ENCODE measurements at regions not wholly inside any gene's neighbourhood (a gene's known extent, or its start where the extent isn't known, plus 50 kb on each side); places are given as distances from the start of the nearest gene placed in this dataset.

GRCh38 chr20:50293284-50294139, 102.9 kb downstream of the CEBPB start:
- peak overlapping the region; percentile 76 for H3K18ac ChIP-seq (ENCODE audit: low read length)
- peak overlapping the region; percentile 59 for H2BK12ac ChIP-seq (ENCODE audit: low read length)
- no peak overlapping the region for H2AFZ ChIP-seq (ENCODE audit: low read length)
- H4K91ac ChIP-seq (ENCODE audit: low read depth, low read length, poor library complexity) = no peak overlapping the region
- no peak overlapping the region for H3K14ac ChIP-seq (ENCODE audit: low read length)
- H3K9me3 ChIP-seq (replicated peaks in 1 of 2; ENCODE audit: control insufficient read depth in 2 of 2, insufficient read depth in 1 of 2, low read depth in 1 of 2, low read length in 2 of 2) = no peaks in the 10 kb centered on the region
- H3K27ac ChIP-seq (replicated peaks; ENCODE audit: low read length) = no peak overlapping the region
- no peak for DNase-seq (ENCODE audit: low spot score)
- H4K8ac ChIP-seq (ENCODE audit: low read depth, low read length) = no peak overlapping the region
- no CpG with 5 or more reads among the region's 21 CpGs for WGBS, 2 donors (ENCODE audit: extremely low coverage in 2 of 2, insufficient read length in 2 of 2, insufficient replicate concordance in 1 of 2)
- peaks cover 0 to 3% (median 0%) of the 10 kb centered on the region in 3 experiments for H3K27me3 ChIP-seq (ENCODE audit: control insufficient read depth in 3 of 3, insufficient read depth in 3 of 3, low read depth in 1 of 3, low read length in 3 of 3)
- H2AK5ac ChIP-seq (ENCODE audit: low read depth, low read length) = no peak overlapping the region
- no peak overlapping the region for H2BK120ac ChIP-seq (ENCODE audit: low read depth, low read length)
- H2BK15ac ChIP-seq (ENCODE audit: low read length) = peak overlapping the region; percentile 22
- no peak overlapping the region for H3K9ac ChIP-seq (ENCODE audit: low read depth, low read length, poor library complexity)
- no peaks in the 10 kb centered on the region for H3K36me3 ChIP-seq (replicated peaks in 1 of 2; ENCODE audit: control insufficient read depth in 2 of 2, insufficient read depth in 2 of 2, low read length in 2 of 2)
- H3K4me2 ChIP-seq (ENCODE audit: insufficient read depth, low read length, poor library complexity, severe bottlenecking) = no peak overlapping the region
- peak overlapping the region; percentile 10 for H2BK5ac ChIP-seq (ENCODE audit: low read length)
- no peak overlapping the region for H3K4ac ChIP-seq (ENCODE audit: low read length)
- peaks cover 5 to 6% of the 10 kb centered on the region in 2 donors for H3K4me1 ChIP-seq (ENCODE audit: control insufficient read depth in 2 of 2, insufficient read depth in 1 of 2, low read depth in 1 of 2, low read length in 2 of 2)
- H3K4me3 ChIP-seq (ENCODE audit: low read length in 2 of 2) = no peak overlapping the region
- H3K79me1 ChIP-seq (ENCODE audit: low read depth, low read length) = no peaks in the 10 kb centered on the region
- no peak overlapping the region for H3K23ac ChIP-seq (ENCODE audit: low read depth, low read length, poor library complexity)

- Histone ChIP-seq H2BK120ac (ENCODE audit: low read depth, low read length) (no peak overlapping the region), H4K91ac (ENCODE audit: low read depth, low read length, poor library complexity) (peak overlapping the region; percentile 42), H3K14ac (ENCODE audit: low read length) (no peak overlapping the region), H3K4me1 (ENCODE audit: control insufficient read depth in 2 of 2, insufficient read depth in 1 of 2, low read depth in 1 of 2, low read length in 2 of 2) (peaks cover 5 to 6% of the 10 kb centered on the region in 2 donors), H3K4me2 (ENCODE audit: insufficient read depth, low read length, poor library complexity, severe bottlenecking) (no peak overlapping the region), H3K9ac (ENCODE audit: low read depth, low read length, poor library complexity) (no peak overlapping the region), H3K79me1 (ENCODE audit: low read depth, low read length) (no peaks in the 10 kb centered on the region), H4K8ac (ENCODE audit: low read depth, low read length) (no peak overlapping the region), H3K23ac (ENCODE audit: low read depth, low read length, poor library complexity) (no peak overlapping the region), H3K27ac (replicated peaks; ENCODE audit: low read length) (no peak overlapping the region), H3K9me3 (replicated peaks in 1 of 2; ENCODE audit: control insufficient read depth in 2 of 2, insufficient read depth in 1 of 2, low read depth in 1 of 2, low read length in 2 of 2) (no peaks in the 10 kb centered on the region), H2BK12ac (ENCODE audit: low read length) (no peak overlapping the region), H3K36me3 (replicated peaks in 1 of 2; ENCODE audit: control insufficient read depth in 2 of 2, insufficient read depth in 2 of 2, low read length in 2 of 2) (no peaks in the 10 kb centered on the region), H2BK15ac (ENCODE audit: low read length) (no peak overlapping the region), H2BK5ac (ENCODE audit: low read length) (peak overlapping the region; percentile 10), H3K4me3 (ENCODE audit: low read length in 2 of 2) (no peak overlapping the region), H3K27me3 (ENCODE audit: control insufficient read depth in 3 of 3, insufficient read depth in 3 of 3, low read depth in 1 of 3, low read length in 3 of 3) (peaks cover 0 to 3% (median 0%) of the 10 kb centered on the region in 3 experiments), H3K18ac (ENCODE audit: low read length) (peak overlapping the region; percentile 73), H2AK5ac (ENCODE audit: low read depth, low read length) (peak overlapping the region; percentile 70), H2AFZ (ENCODE audit: low read length) (no peak overlapping the region), H3K4ac (ENCODE audit: low read length) (no peak overlapping the region)
- no CpG with 5 or more reads among the region's 18 CpGs for WGBS, 2 donors (ENCODE audit: extremely low coverage in 2 of 2, insufficient read length in 2 of 2, insufficient replicate concordance in 1 of 2)
- no peak for DNase-seq (ENCODE audit: low spot score)
Observed at GRCh38 chr20:50294164-50295088, 103.8 kb downstream of the CEBPB start.

- H3K9ac ChIP-seq (ENCODE audit: low read depth, low read length, poor library complexity) = no peak overlapping the region
- no peak overlapping the region for H2BK120ac ChIP-seq (ENCODE audit: low read depth, low read length)
- H2BK12ac ChIP-seq (ENCODE audit: low read length) = no peak overlapping the region
- no peaks in the 10 kb centered on the region for H3K36me3 ChIP-seq (replicated peaks in 1 of 2; ENCODE audit: control insufficient read depth in 2 of 2, insufficient read depth in 2 of 2, low read length in 2 of 2)
- H3K4me3 ChIP-seq (ENCODE audit: low read length in 2 of 2) = no peak overlapping the region
- H4K8ac ChIP-seq (ENCODE audit: low read depth, low read length) = no peak overlapping the region
- no peaks in the 10 kb centered on the region for H3K79me1 ChIP-seq (ENCODE audit: low read depth, low read length)
- WGBS, 2 donors (ENCODE audit: extremely low coverage in 2 of 2, insufficient read length in 2 of 2, insufficient replicate concordance in 1 of 2) = no CpG with 5 or more reads among the region's 5 CpGs
- H3K27ac ChIP-seq (replicated peaks; ENCODE audit: low read length) = no peak overlapping the region
- no peak overlapping the region for H3K14ac ChIP-seq (ENCODE audit: low read length)
- peaks cover 5 to 6% of the 10 kb centered on the region in 2 donors for H3K4me1 ChIP-seq (ENCODE audit: control insufficient read depth in 2 of 2, insufficient read depth in 1 of 2, low read depth in 1 of 2, low read length in 2 of 2)
- DNase-seq (ENCODE audit: low spot score) = no peak
- no peak overlapping the region for H3K4me2 ChIP-seq (ENCODE audit: insufficient read depth, low read length, poor library complexity, severe bottlenecking)
- no peak overlapping the region for H2BK5ac ChIP-seq (ENCODE audit: low read length)
- H2AK5ac ChIP-seq (ENCODE audit: low read depth, low read length) = peak overlapping the region; percentile 56
- H4K91ac ChIP-seq (ENCODE audit: low read depth, low read length, poor library complexity) = no peak overlapping the region
- no peak overlapping the region for H2BK15ac ChIP-seq (ENCODE audit: low read length)
- no peak overlapping the region for H2AFZ ChIP-seq (ENCODE audit: low read length)
- no peak overlapping the region for H3K23ac ChIP-seq (ENCODE audit: low read depth, low read length, poor library complexity)
- no peak overlapping the region for H3K4ac ChIP-seq (ENCODE audit: low read length)
- H3K27me3 ChIP-seq (ENCODE audit: control insufficient read depth in 3 of 3, insufficient read depth in 3 of 3, low read depth in 1 of 3, low read length in 3 of 3) = peaks cover 0 to 3% (median 0%) of the 10 kb centered on the region in 3 experiments
- H3K18ac ChIP-seq (ENCODE audit: low read length) = no peak overlapping the region
- no peaks in the 10 kb centered on the region for H3K9me3 ChIP-seq (replicated peaks in 1 of 2; ENCODE audit: control insufficient read depth in 2 of 2, insufficient read depth in 1 of 2, low read depth in 1 of 2, low read length in 2 of 2)
Observed at GRCh38 chr20:50295345-50295744, 104.7 kb downstream of the CEBPB start.

Measured in neuronal stem cell (in vitro differentiated cells).